ENCODE measurements at regions not wholly inside any gene's neighbourhood (a gene's known extent, or its start where the extent isn't known, plus 50 kb on each side); places are given as distances from the start of the nearest gene placed in this dataset.

DNA sequence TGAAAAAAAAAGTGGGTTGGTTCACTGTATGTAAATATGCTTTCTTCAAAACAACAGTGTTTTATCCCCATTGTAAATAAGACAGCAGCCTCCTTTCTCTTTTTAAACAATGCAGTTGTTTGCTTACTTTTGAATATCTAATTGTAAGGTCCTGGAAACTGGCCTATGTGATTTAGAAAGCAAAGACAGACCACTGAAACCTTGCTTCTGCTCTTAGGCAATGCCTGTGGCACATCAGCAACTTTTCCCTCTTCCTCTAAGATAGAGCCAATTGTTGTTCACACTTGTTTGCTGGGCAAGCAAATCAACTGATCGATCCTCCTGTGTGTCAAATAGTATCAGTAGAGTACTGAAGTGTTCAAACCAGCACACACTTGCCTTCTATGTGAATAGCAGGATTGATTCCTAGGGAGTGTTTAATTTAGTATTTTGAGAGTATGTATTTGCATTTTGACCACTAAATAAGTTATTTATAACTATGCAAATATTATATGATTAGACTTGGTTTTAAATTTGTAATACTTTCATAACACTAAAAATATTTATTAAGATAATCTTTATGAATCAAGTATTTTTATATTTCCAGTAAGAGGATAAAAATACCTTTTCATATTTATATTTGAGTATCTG lies 55.4 kb upstream of the GRPR start:
- H3K27me3 ChIP-seq (ENCODE audit: insufficient read depth), result no peaks in the 10 kb centered on the region
- H3K4me1 ChIP-seq (ENCODE audit: control insufficient read depth in 1 of 2, insufficient read depth in 2 of 2, low read depth in 1 of 2, low read length in 1 of 2), result no peaks in the 10 kb centered on the region
- ChIA-PET POLR2A (no interaction called here), CTCF (no interaction called here)
- H3K9ac ChIP-seq, result no peak overlapping the region
- H3K4me2 ChIP-seq, result no peak overlapping the region
- no peaks in the 10 kb centered on the region for H3F3A ChIP-seq (replicated peaks; ENCODE audit: insufficient read depth)
- H4K20me1 ChIP-seq (ENCODE audit: insufficient read depth), result no peaks in the 10 kb centered on the region
- H3K36me3 ChIP-seq (replicated peaks in 1 of 2; ENCODE audit: control insufficient read depth in 1 of 2, insufficient read depth in 2 of 2, low read length in 1 of 2), result no peaks in the 10 kb centered on the region
- TF ChIP-seq, protein P1, sequence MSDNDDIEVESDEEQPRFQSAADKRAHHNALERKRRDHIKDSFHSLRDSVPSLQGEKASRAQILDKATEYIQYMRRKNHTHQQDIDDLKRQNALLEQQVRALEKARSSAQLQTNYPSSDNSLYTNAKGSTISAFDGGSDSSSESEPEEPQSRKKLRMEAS (IDR thresholded peaks at IDR 0.05; ENCODE audit: low read depth), result no peak
- TF ChIP-seq TAF1 (IDR thresholded peaks at IDR 0.05; ENCODE audit: borderline replicate concordance, low read depth, low read length) (no peak), MEF2A (IDR thresholded peaks at IDR 0.05; ENCODE audit: borderline replicate concordance, low read depth) (no peak), SIN3A (IDR thresholded peaks at IDR 0.05; ENCODE audit: borderline replicate concordance, low read depth, low read length) (no peak), GABPA (IDR thresholded peaks at IDR 0.05; ENCODE audit: low read depth) (no peak), FOSL2 (IDR thresholded peaks at IDR 0.05; ENCODE audit: borderline replicate concordance, low read depth) (no peak), RXRA (IDR thresholded peaks at IDR 0.05; ENCODE audit: borderline replicate concordance, low read depth) (no peak), FOXJ3 (CRISPR knock-in tag; IDR thresholded peaks at IDR 0.05) (no peak), YY1 (IDR thresholded peaks at IDR 0.05; ENCODE audit: low read depth) (no peak), FOXM1 (IDR thresholded peaks at IDR 0.05; ENCODE audit: low read depth) (no peak), EZH2phosphoT487 (IDR thresholded peaks at IDR 0.05; ENCODE audit: borderline replicate concordance, low read depth) (no peak), SMC3 (IDR thresholded peaks at IDR 0.05; ENCODE audit: low read depth, low read length) (no peak), NRF1 (IDR thresholded peaks at IDR 0.05; ENCODE audit: low read depth, low read length) (no peak), GATA2 (CRISPR knock-in tag; IDR thresholded peaks at IDR 0.05) (no peak), RCOR1 (IDR thresholded peaks at IDR 0.05; ENCODE audit: low read length) (no peak)
- TF ChIP-seq, protein P2, sequence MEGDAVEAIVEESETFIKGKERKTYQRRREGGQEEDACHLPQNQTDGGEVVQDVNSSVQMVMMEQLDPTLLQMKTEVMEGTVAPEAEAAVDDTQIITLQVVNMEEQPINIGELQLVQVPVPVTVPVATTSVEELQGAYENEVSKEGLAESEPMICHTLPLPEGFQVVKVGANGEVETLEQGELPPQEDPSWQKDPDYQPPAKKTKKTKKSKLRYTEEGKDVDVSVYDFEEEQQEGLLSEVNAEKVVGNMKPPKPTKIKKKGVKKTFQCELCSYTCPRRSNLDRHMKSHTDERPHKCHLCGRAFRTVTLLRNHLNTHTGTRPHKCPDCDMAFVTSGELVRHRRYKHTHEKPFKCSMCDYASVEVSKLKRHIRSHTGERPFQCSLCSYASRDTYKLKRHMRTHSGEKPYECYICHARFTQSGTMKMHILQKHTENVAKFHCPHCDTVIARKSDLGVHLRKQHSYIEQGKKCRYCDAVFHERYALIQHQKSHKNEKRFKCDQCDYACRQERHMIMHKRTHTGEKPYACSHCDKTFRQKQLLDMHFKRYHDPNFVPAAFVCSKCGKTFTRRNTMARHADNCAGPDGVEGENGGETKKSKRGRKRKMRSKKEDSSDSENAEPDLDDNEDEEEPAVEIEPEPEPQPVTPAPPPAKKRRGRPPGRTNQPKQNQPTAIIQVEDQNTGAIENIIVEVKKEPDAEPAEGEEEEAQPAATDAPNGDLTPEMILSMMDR (IDR thresholded peaks at IDR 0.05), result no peak
- DNase-seq, result no peak
- no peak overlapping the region for H3K27ac ChIP-seq (ENCODE audit: low read depth in 2 of 2, low read length in 1 of 2)
- no peak overlapping the region for H3K4me3 ChIP-seq (ENCODE audit: low read depth in 2 of 2, low read length in 1 of 2)
- H3K9me3 ChIP-seq, result peaks cover 9% of the 10 kb centered on the region; the same call in 1 of the 2 replicates
- no peaks in the 10 kb centered on the region for H3K9me2 ChIP-seq
- no peak overlapping the region for H2AFZ ChIP-seq (ENCODE audit: low read depth)
- WGBS (ENCODE audit: low lambda C conversion rate), result 26% methylated on average over 1 of the region's 1 CpG
- no peaks in the 10 kb centered on the region for H3K79me2 ChIP-seq (ENCODE audit: insufficient read depth)

DNA sequence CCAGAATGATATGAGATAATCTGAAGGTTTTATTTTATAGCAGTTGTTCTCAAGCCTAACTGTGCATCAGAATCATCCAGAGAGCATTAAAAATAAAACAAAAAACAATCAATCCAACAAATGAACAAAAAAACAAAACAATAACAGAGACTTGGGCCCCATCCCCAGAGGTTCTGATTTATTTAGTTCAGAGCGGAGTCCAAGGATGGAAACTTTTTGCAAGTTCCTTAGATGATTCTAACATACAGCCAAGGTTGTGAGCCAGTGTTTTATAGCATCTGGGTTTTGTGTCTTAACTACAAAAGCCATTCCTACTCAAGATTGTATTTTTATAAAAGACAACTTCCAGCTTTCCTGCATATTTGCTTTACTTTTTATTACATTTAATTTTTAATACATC lies 59.4 kb upstream of the GRPR start:
- Histone ChIP-seq H3K4me3 (ENCODE audit: low read depth in 2 of 2, low read length in 1 of 2) (no peak overlapping the region), H3K27ac (ENCODE audit: low read depth in 2 of 2, low read length in 1 of 2) (no peak overlapping the region), H3K4me1 (ENCODE audit: control insufficient read depth in 1 of 2, insufficient read depth in 2 of 2, low read depth in 1 of 2, low read length in 1 of 2) (no peaks in the 10 kb centered on the region; a peak in 1 of 4 replicates), H3K27me3 (ENCODE audit: insufficient read depth) (no peaks in the 10 kb centered on the region; the same call in 1 of the 2 replicates), H2AFZ (ENCODE audit: low read depth) (no peak overlapping the region), H3K79me2 (ENCODE audit: insufficient read depth) (no peaks in the 10 kb centered on the region), H3K9me2 (no peaks in the 10 kb centered on the region), H3K9ac (no peak overlapping the region), H3K9me3 (no peaks in the 10 kb centered on the region), H4K20me1 (ENCODE audit: insufficient read depth) (no peaks in the 10 kb centered on the region), H3F3A (replicated peaks; ENCODE audit: insufficient read depth) (no peaks in the 10 kb centered on the region), H3K4me2 (no peak overlapping the region), H3K36me3 (replicated peaks in 1 of 2; ENCODE audit: control insufficient read depth in 1 of 2, insufficient read depth in 2 of 2, low read length in 1 of 2) (no peaks in the 10 kb centered on the region)
- ChIA-PET CTCF (interaction anchor here (0.7 kb wide), 1 partner anchor 1664 kb away, joined by 3 read pairs; no protein-coding TSS in a partner anchor), POLR2A (no interaction called here)
- WGBS (ENCODE audit: low lambda C conversion rate), result 42% methylated on average over 1 of the region's 1 CpG
- no peak for DNase-seq
- TF ChIP-seq MEF2A (IDR thresholded peaks at IDR 0.05; ENCODE audit: borderline replicate concordance, low read depth) (no peak), RFX5 (IDR thresholded peaks at IDR 0.05; ENCODE audit: low read length) (no peak), SMC3 (IDR thresholded peaks at IDR 0.05; ENCODE audit: low read depth, low read length) (no peak), MXI1 (IDR thresholded peaks at IDR 0.05; ENCODE audit: low read depth, low read length) (no peak), FOXM1 (IDR thresholded peaks at IDR 0.05; ENCODE audit: low read depth) (no peak), NRF1 (IDR thresholded peaks at IDR 0.05; ENCODE audit: low read depth, low read length) (no peak)
- TF ChIP-seq, protein P3, sequence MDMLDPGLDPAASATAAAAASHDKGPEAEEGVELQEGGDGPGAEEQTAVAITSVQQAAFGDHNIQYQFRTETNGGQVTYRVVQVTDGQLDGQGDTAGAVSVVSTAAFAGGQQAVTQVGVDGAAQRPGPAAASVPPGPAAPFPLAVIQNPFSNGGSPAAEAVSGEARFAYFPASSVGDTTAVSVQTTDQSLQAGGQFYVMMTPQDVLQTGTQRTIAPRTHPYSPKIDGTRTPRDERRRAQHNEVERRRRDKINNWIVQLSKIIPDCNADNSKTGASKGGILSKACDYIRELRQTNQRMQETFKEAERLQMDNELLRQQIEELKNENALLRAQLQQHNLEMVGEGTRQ (IDR thresholded peaks at IDR 0.05; ENCODE audit: borderline replicate concordance, low read depth, low read length), result no peak
- TF ChIP-seq, protein P2 (IDR thresholded peaks at IDR 0.05), result no peak
- TF ChIP-seq, protein P4, sequence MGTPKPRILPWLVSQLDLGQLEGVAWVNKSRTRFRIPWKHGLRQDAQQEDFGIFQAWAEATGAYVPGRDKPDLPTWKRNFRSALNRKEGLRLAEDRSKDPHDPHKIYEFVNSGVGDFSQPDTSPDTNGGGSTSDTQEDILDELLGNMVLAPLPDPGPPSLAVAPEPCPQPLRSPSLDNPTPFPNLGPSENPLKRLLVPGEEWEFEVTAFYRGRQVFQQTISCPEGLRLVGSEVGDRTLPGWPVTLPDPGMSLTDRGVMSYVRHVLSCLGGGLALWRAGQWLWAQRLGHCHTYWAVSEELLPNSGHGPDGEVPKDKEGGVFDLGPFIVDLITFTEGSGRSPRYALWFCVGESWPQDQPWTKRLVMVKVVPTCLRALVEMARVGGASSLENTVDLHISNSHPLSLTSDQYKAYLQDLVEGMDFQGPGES (IDR thresholded peaks at IDR 0.05; ENCODE audit: low read depth, low read length), result no peak
